GM19395 (cell line): ENCODE measurements at regions not wholly inside any gene's neighbourhood (a gene's known extent, or its start where the extent isn't known, plus 50 kb on each side); places are given as distances from the start of the nearest gene placed in this dataset.

Experiments used
- ATAC-seq: cut with Tn5 transposase; IDR thresholded peaks from one replicate; pipeline ENCODE4 v1.9.1; 2021; ENCODE audit warnings: mild to moderate bottlenecking, moderate library complexity; ENCODE audit not compliant: unreplicated experiment

DNA sequence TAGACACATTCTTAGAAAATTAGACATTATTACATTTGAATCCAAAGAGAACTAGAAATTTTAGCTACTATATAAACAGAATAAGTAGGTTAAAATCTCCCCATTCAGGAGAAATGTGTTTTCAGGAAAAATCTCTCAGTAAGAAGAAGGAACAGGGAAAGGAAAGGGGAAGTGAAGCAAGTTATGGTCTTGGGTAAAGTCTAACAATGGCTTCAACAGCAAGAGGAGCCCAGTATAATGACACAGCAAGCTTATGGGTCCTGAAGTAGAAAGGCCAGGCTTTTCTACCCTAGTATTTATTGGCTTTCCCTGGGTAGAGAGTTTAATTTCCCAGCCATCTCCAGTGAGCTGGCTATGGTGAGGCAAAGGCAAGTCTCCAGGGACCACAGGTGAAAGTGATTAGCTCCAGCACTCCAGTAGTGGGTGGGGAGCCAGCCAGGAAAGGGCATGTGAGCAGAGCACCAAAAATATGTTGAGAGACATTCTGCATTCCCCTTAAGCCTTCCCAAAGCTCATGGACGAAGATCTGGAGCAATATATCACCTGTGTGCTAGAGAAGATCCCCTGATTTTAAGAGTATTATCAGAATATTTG, 981.7 kb downstream of the NR2F1-AS1 start:
- no peak for ATAC-seq

DNA sequence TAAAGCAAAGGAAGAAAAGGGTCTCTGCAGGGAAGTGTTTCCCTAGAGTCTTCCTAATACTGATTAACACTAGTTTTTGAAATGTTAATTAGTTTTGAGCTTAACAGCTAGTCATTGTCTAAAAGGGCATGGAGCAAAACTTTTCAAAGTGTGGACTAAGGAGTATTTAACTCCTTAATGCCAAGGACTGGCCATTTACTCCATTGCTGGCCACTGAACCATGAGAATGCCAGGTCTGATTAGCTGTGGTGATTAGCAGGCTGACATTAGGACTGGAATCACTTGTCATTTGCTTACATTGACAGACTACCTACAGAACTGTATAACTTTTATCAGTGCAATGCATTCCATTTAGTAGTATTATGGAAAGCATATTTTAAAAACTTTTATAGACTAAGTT, 987.0 kb downstream of the NR2F1-AS1 start:
- no peak for ATAC-seq

DNA sequence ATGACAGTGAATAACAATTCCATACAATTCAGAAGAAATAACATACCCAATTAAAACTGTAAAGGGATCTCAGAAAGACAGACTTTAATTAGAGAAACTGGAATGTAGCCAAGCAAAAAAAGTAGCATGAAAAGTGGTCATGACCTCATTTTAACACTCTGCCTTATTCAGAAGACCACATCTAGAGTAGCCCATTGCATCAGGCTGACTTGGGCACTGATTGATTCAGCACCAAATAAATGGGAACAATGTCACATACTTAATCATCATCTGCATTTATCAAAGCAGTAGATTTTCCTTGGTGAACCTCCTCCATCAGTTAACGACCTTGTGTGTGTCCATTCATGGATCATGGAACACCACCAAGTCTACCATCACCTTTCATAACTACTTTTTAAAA, 992.1 kb downstream of the NR2F1-AS1 start:
- ATAC-seq: no peak

DNA sequence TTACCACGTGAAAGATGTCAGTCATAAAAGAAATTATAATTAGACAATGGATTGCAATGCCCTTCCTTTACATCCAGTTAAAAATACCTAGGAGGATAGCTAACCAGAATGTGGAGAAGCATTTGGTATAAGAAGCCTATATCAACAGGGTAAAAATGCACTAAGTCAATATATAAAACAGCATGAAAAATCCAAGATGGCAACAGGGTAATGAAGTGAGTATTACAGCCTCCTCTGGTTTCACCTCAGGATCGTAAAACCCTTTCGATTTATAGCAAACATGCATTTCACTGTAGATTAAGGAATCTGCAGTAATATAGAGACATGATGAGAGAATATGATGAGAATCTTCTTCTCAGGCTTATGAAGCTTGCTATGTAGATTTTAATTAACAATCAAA, 999.3 kb downstream of the NR2F1-AS1 start:
- no peak for ATAC-seq

DNA sequence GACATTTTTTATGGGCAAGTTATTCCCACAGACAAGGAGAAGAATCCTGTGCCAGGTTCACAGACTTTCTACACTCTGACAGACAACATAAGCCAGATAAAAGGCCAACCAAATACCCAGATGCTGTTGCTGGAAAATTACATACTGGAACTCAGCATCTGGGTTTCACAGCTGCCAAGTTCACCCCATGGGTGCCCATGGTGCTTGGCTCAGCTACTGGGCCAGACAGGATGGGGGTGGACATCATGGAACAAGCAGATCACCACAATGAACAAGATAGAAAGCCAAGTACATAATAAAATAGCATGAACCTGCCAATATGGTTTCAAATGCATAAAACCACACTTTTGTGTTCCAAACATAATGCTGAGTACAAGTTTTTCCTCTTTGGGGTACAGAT, 999.8 kb downstream of the NR2F1-AS1 start:
- ATAC-seq: no peak

DNA sequence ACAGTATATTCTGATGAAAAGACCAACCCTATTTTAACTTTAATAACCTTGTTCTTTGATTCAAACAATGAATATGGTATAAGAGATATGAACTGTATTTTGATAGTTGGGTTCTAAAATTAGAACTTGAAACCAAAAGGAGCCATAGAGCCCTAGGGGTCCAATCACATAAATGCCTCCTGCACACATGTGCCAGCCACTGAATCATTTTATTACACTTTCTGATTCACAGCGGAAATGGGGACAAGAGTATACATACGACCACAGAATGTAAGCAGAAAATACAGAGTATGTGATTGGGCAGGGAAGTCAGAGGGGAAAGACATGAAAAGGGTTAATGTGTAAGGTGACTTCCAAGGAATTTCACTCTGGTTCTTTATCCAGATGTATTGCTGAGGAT, 1000.2 kb downstream of the NR2F1-AS1 start:
- no peak for ATAC-seq

DNA sequence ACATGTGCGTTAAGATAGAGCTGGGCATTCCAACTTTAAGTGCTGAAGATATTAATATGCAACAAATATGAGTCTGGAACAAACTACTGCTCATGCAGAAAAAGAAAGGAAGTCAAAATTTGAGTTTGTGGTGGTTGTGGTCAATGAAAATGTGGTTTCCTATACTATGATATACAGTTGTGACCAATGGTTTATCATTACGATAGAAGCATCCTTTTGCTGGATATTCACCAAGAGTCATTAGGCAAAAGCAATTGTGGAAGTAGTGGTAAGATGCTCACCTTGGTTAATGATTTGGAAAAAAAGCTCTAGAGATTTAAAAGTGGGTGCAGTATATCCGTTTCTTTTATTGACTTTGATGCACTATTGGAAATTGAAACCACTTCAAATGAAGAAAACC, 1007.0 kb downstream of the NR2F1-AS1 start:
- ATAC-seq: no peak

DNA sequence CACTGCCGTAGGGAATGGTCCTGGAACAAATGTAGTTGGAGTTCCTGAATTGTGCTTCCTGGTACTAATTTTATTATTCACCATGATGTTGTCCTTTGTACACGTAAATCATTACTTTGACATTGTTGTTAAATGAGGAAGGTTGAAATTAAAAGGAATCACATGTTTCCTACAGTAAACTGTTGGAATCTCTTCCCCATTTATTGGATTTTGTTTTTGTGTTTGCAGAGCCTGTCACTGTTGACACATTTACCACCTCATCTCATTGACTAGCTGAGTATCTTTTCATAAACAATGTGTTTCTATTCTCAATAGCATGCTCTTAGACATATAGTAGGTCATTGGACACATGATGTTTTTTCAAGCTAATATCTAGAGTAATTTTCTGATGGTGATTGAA, 1012.5 kb downstream of the NR2F1-AS1 start:
- ATAC-seq: no peak

DNA sequence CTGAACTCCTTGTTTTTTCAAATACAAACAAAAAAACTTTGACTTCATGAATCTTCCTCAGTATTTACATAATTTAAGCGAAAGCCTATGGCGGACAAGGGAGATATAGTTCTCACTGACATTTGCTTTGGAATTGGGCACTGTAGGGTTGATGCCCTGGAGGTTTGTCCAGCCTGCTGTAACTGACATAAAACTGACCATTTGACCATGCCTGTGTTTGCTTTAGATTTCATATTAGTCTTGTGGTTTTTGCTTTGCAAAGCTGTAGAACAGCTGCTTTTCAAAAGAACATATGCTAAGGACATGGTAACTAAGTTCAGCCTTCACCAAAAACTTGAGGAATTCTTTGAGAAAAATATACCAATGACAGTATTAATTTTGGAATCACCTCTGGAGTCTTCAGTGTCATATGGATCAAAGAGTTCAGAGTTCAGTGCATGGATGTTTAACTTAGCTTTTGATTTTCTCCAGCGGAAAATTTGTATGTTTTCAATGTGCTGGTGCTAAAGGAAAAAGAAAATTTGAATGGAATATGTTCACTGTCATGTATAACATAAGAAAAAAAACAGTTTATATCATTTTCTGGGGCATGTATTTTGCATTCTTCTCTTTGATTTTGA, 1013.1 kb downstream of the NR2F1-AS1 start:
- ATAC-seq: no peak

DNA sequence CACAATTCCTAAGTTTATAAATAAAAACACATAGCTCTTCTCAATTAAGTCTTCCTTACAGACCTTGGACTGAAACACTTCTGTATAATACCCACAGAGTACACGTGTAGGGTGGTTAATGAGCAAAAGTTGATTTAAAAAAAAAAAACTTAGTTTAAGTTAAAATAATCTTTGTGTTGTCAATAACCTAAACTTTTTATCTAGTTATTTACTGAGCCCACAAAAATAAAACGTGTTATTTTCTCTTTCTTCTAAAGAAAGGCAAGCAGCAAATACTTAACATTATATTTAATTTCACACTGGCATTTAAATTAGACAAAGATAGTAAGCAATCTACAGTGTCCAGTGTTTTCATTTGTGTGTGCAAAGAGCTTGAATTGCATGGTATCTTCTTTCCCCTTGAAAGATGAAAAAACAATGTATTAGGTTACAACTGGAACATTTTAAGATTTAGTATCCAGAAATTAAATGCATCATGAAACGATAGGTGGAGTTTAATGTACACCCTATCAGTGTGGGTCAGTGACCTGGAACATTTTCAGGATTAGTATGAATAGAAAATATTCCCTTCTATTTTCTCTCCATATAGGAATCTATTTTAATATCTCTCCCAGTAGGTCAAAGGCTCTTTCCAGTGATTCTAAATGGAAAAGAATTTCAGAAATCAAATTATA, 1014.8 kb downstream of the NR2F1-AS1 start:
- ATAC-seq: no peak

DNA sequence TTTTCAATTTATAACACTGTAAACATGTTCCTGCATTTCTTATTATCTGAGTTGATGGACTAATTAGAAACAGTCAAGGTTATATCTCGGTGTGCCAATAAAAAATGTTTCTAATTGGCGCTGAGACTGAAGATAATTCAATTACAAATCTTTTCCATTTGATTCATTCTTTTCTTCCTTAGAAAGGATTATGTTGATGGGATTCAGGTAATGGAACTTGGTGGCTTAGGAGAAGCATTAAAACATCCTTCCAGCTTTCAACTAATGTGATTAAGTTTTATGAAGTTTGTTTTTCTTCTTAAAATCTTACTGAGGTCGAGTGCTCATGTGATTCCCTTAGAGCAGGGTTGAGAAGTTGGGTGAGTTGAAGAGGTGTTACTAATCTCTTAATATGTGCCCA, 1015.3 kb downstream of the NR2F1-AS1 start:
- ATAC-seq: no peak

DNA sequence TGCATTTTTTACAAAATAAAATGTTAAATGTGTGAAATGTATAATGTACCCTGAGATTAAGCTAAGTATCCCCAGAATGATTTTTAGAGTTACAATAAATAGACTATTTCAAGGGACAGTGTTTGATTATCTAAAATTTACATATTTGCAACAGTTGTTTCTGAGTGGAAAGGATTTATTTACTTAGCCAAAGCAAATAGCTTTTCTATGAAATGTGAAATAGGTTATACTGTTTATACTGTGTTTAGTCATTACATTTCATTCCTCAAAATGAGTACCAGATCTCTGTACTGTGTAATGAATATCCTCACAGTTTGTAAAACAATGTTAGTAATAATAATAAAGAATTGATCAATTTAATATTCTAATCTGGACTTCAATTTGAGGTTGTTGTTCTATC, 1019.0 kb downstream of the NR2F1-AS1 start:
- ATAC-seq: no peak

DNA sequence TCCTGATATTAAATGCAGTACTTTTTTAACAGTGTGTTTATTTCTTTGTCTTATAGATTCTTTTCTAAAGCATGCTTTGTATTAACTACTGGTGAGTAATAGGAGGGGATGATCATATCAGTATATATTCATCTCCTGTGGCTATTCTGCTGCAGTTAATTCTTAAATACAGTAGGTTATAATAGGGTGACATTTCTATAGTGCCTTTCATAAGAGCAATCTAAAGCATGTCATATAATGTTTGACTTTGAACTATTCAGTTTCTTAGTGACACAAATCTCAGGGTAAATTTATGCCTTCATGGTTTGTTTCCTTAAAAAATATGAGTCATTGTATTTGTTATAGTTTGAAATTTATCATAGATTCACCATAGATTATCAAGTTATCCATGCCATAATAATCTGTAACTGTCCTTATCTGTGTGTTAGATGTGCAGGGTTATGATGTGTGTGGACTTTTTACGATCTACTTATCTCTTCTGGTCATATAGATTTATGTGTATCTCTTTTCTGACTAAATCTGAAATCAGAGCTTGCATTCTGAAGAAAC, 1019.5 kb downstream of the NR2F1-AS1 start:
- ATAC-seq: no peak

DNA sequence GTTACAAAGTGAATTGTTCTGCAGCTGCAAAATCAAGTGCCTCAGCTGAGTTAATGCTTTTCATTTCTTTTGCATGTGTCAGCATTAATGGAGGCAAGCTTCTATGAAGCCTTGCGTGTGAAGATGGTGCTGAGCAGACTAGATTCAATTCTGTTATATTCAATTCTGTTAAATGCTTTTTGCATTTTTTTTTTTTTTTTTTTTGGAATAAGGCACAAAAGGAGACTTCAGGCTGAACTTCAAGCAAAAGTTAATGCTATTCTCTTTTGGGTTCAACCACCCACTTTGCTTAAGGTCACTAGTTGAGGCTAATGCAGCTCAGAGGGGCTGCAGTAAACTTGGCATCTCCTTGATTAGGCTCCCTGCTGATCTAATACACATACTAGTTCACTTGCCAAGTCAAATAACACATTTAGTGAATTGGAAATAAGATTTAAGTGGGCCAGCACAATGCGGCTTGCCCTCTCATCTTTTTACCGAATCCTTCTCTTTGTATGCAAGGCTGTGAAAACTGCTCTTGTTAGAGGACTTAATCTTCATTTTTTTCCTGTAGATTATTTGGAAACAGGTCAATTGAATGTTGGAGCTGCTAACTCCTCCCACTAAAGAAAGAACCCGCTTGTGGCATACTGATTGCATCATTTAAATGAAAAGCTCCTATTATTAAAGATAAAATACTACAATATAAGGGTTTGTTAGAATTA, 1020.2 kb downstream of the NR2F1-AS1 start:
- ATAC-seq: no peak

DNA sequence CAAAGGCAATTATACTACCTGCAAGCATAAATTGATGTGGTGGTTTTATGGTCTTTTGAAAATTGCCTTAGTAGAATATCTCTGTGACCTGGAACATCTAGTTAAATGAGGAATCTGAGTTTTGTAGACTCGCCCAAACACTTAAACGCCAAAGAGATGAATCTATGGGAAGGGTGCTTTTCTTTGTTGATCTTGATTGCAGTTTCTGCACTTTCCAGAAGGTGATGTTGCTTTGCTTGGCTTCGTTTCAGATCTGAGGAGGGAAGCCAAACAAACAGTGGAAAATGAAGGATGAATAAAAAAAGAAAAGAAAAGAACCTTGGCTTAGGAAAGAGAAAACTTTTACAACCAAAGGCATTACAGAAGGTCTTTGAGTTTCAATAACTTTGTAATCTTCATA, 1021.2 kb downstream of the NR2F1-AS1 start:
- ATAC-seq: no peak

DNA sequence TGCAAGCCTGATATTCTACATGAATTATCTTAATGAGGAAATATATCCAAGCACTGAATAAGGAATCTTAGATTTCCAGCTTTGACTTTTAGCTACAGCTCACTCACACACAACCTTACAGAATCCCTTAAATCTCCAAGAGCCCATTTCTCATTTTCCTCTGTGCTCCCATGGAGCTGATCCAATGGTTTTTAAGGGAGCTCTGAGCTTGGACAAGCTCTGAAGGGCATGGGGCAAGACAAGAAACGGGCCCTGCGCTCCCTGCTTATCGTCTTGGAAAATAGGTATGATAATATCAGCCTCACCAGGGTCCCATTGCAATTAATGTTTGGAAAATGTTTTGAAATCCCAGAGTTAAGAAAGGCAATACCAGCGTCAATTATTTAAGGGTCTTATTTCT, 1021.7 kb downstream of the NR2F1-AS1 start:
- no peak for ATAC-seq

DNA sequence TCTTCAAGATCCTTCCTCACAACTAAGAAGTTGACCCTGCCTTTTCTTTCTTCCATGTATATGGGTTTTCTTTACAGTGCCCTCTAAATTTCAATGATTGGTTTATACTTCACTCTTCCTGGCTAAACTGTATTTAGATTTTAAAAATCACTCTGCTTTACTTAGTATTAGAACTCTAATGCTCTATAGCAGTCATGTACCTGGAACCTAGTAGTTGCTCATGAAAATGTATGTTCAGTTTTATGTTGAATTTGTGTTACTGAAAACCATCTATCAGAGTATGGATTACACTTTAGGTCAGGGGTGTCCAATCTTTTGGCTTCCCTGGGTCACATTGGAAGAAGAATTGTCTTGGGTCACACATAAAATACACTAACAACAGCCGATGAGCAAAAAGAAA, 1024.3 kb downstream of the NR2F1-AS1 start:
- ATAC-seq: no peak

DNA sequence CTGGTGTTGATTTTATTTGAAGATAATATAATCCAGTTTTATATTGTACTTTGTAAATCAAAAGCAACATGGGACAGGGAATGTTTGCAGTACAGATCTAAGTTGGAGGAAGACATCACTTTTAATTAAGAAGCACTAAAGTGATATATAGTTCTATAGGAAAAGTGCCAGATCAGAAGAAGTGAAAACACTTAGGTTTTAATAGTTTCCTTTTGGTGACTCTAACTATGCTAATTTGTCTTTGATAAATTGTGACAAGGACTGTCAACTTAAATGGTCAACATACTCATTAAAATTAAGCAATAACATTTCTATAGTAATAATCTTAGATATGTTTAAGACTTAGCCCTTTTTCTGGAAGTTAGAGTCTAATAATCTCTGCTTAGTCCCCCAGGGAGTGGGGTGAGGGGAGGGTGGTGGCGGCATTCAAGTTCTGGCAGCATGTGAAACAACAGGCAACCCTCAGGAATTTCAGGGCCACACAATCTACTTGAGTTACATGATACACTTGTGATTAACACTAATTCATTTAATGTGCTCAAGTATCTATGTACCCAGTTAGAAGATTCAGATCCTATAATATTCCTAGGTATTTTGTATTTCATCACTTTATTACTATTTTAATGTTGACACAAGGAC, 1026.5 kb downstream of the NR2F1-AS1 start:
- ATAC-seq: no peak

DNA sequence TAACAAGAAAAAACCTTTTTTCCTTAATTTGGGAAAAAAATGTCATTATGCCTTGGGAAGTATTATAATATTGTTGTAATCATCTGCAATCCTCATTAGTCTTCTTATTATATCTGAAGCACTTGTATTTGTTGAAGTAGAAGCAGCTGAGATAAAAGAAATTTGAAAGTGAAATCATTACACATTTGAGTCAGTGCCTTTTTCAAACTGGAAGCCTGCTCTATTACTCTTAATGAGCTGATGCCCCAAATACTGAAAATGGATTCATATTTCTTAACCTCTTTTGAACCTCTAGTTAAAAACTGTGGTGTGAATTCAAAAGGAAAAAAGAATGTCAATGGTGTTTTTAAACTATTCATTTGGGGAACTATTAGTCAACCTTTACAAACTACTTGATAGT, 1027.7 kb downstream of the NR2F1-AS1 start:
- ATAC-seq: no peak

DNA sequence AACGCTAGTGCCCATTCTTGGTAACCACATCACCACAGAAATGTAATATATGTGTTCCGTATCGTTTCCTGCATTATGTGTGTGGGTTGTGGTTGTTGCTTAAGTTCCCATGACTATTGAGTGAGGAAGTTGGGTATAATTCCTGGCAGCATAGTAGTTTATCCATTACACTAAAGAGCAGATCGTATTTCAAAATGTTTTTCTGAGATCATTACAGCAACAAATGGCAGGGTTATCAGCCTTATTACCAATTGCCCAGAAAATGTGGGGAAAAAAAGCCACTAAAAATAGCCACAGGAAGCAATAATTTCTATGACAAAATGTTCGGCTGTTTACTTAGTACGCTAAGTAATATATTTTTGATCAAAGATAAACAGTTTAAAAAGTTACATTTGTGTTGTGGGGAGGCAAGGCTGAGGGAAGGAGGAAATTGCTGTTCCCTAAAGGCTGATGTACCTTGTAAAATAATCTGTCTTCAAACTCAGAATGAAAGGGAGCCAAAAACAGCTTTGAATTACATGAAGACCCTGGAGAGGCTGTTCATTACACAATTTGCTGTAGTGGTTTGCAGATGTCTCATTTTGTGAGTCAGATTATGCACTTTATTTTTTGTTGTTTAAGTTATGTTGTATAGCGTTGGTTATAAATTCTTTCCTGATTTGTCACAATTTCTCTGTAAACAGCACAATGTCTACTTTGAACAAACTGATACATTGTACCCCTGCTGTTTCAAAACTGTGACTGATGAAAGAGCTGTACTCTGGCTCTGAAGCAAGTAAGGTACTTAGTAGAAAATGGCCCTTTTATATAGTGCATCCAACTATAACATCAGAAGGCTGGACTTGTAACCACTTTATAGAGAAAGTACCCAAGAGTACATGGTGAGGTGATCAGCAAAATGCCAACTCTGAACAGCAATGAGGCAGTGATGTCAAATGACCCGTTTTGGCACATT, 1028.5 kb downstream of the NR2F1-AS1 start:
- no peak for ATAC-seq
